NB4 (cell line): ENCODE measurements at regions not wholly inside any gene's neighbourhood (a gene's known extent, or its start where the extent isn't known, plus 50 kb on each side); places are given as distances from the start of the nearest gene placed in this dataset.

Experiments
- POLR2A ChIP-seq: IDR thresholded peaks from 2 replicates; pipeline ENCODE4 v1.6.1; 2011; ENCODE audit warnings: mild to moderate bottlenecking; ENCODE audit not compliant: insufficient read length; ENCODE audit errors: extremely low read depth
- TF ChIP-seq, protein P1 (sequence below): IDR thresholded peaks from 2 replicates; pipeline ENCODE4 v1.6.1; 2011; ENCODE audit warnings: low read depth, low read length

DNA sequence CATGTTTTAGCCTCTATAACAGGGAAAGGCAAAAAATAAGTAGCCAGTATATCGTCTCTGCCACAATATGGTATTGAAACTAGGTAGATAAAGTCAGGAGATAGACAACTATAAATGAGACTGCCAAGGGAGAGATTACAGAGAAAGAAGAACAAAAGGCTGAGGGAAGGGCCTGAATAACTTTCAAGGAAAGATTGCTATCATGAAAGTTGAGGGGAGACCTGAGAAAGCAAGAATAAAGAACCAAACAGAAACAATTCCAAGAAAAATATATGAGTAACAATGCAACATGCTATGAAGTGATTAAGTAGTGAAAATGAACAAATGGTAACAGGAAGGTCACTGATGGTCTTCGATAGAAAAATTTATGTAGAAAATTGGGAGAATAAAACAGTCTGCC is 690.1 kb downstream of the METTL15 start:
- no peak for TF ChIP-seq POLR2A
- TF ChIP-seq, protein P1, sequence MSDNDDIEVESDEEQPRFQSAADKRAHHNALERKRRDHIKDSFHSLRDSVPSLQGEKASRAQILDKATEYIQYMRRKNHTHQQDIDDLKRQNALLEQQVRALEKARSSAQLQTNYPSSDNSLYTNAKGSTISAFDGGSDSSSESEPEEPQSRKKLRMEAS, result no peak
